D721Med (cell line): ENCODE measurements at regions not wholly inside any gene's neighbourhood (a gene's known extent, or its start where the extent isn't known, plus 50 kb on each side); places are given as distances from the start of the nearest gene placed in this dataset.
A peak's percentile ranks its signal among the peaks of the same experiment; 100 is the strongest.

Source experiments
- DNase-seq: peaks from one replicate; pipeline ENCODE4 v3.0.0; 2011; ENCODE audit warnings: low spot score; ENCODE audit not compliant: insufficient read length
- FAIRE-seq: peaks from 2 replicates; lab custom pipeline; 2011; peaks lifted over from hg19 to GRCh38; lab: Jason Lieb, UNC
- TF ChIP-seq, protein P1 (sequence below): IDR thresholded peaks from 2 replicates; pipeline ENCODE4 v1.5.1; 2012; ENCODE audit warnings: mild to moderate bottlenecking, control low read depth; ENCODE audit not compliant: insufficient read depth; ENCODE audit errors: missing control alignments

DNA sequence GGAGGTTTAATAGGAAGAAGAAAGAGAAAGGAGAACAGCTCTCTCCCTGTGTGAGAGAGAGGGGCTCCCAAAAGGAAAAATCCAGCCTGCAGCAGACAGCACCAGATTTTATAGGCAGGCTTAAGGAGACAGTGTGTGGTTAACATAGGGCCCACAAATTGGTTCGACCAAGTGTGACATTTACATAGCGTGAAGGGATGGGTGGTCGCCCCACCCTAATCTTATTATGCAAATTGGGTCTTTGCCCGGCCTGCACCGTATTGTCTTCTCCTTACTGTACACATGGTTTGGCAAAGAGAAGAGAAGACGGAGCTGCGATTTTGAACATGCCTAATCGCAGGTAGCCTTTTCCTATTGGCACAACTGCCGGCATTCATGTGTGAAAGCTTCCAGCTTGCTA is 756.3 kb downstream of the NXPH1 start:
- DNase-seq, result no peak
- TF ChIP-seq, protein P1, sequence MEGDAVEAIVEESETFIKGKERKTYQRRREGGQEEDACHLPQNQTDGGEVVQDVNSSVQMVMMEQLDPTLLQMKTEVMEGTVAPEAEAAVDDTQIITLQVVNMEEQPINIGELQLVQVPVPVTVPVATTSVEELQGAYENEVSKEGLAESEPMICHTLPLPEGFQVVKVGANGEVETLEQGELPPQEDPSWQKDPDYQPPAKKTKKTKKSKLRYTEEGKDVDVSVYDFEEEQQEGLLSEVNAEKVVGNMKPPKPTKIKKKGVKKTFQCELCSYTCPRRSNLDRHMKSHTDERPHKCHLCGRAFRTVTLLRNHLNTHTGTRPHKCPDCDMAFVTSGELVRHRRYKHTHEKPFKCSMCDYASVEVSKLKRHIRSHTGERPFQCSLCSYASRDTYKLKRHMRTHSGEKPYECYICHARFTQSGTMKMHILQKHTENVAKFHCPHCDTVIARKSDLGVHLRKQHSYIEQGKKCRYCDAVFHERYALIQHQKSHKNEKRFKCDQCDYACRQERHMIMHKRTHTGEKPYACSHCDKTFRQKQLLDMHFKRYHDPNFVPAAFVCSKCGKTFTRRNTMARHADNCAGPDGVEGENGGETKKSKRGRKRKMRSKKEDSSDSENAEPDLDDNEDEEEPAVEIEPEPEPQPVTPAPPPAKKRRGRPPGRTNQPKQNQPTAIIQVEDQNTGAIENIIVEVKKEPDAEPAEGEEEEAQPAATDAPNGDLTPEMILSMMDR, result no peak
- FAIRE-seq, result no peak

DNA sequence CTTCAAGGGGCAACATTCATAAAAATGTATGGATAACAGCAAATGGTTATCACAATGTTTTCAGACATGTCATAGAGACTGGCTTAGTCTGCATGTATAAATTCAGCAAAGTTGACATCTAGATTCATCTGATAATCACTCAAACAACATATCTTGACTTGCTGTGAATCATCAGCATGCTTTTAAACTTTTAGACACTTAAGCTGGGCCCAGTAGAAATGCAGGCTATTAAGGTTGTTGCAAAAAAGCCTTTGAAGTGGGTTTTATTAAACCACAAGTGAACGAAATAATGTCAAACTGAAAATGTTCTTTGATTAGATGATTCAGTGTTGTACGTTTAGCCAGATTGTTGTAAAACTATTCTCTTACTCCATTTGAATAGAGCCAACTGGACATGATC is 759.6 kb downstream of the NXPH1 start:
- TF ChIP-seq, protein P1, result no peak
- DNase-seq (no peak), FAIRE-seq (no peak)

DNA sequence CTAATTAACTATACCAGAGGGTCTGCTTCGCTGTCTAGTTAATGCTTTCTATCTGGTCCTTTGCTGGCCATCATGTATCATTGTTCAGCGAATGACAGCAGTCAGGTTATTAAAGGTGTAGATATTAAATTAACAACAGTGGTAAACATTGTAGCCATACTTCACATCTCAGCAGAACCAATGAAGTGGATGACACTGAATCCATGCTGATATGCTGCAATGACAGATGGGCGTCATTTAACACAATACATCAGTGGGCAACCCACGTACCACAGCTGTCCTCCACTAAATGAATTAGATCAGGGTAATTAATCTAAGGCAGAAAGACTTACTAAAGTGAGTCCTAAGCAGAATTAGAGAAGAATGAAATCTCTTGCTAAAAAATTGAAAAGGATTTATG is 767.2 kb downstream of the NXPH1 start:
- peak; percentile 48 for FAIRE-seq

DNA sequence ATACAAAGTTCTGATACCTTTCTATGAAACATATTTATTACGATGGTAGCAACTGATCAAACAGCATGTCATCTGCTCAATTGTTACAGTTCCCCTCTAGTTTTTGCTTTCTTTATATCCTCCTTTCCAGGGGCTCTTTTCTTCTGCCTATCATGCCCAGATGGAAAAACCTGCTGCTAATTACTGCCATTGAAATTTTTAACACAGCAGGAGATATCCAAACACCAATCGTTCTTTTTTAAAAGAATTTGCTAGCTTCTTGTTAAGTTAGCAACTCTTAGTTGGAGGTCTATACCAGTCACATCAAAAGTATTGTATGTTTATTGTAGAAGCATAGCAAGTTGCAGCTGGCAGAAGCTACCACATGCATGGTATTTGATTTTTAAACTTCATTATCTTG is 768.5 kb downstream of the NXPH1 start:
- no peak for DNase-seq
- TF ChIP-seq, protein P1, result no peak
- FAIRE-seq, result no peak

More for the DNA sequence above, 767.2 kb downstream of the NXPH1 start:
- TF ChIP-seq, protein P1, result no peak
- no peak for DNase-seq

DNA sequence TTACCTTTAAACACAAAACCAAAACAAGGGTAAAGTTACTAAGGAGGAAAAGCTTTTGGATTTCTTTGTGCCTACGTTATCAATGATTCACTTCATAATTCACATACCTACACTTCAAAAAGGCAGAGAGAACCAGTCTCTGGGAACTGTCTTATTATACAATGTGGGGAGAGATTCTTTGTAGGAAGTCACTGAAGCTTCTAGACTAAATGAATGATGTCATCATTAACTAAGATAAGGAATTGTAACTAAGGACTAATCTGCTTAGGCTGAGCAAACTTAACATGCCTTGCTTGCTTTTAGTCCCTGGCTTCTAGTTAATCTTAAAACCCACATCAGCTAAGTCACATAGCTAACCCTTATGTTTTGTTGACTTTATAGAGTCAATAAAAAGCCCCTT is 771.2 kb downstream of the NXPH1 start:
- FAIRE-seq (peak; percentile 41), DNase-seq (no peak)
- TF ChIP-seq, protein P1, result no peak

DNA sequence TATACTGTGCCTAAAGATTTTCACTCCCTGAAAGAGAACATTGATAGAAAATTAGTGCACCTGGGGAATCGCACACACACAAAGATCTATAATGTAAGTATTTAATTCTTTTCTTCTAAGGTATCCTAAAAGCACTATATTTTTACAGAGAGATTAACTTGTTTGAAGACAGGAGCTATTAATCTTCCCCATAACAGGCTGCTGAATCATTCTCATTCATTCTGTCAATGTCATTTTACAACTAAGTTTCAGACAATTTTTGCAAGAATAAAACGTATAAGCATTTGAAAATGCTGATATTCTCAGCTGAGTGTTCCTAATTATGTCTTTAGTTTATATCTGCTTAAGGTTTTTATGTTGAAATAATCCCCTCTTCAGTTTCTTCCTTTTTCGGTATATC is 776.7 kb downstream of the NXPH1 start:
- no peak for DNase-seq
- TF ChIP-seq, protein P1, result no peak
- no peak for FAIRE-seq

DNA sequence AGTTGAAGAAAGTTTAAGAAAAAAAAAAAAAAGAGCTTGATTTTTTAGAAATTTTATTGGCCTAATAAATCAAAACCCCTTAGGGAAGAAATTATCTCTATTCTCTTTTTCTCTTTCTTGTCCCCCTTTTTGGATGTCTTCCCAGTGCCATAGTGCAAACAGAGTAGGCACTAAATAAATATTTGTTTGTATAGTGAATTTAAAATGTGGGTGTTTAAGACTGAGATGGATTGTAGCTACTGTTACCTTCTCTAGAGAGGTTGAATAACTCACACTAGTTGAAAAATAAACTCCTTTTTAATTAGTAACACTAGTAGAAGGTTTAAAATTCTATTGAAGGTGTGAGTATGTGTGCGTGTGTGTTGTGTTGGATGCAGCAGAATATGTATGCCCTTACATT is 783.8 kb downstream of the NXPH1 start:
- TF ChIP-seq, protein P1, result no peak
- DNase-seq (no peak), FAIRE-seq (no peak)
